ENCODE measurements at regions not wholly inside any gene's neighbourhood (a gene's known extent, or its start where the extent isn't known, plus 50 kb on each side); places are given as distances from the start of the nearest gene placed in this dataset.
"Not testable (repeated sequence)": the region's sequence is repeated elsewhere in the genome, so short reads cannot be mapped to it uniquely, and the experiment has no call there.

- Mint-ChIP-seq H3K27me3 (no peaks in the 10 kb centered on the region), H3K4me3 (no peak overlapping the region), H3K4me1 (no peaks in the 10 kb centered on the region), H3K9me3 (no peaks in the 10 kb centered on the region), H3K27ac (no peak overlapping the region)
- no peak for DNase-seq
- no peak for ATAC-seq
Measured at GRCh38 chr1:220942278-220942677, 63.0 kb downstream of the HLX start.

GRCh38 chr1:220942914-220943313, 63.7 kb downstream of the HLX start:
- H3K27me3 Mint-ChIP-seq, H3K4me1 Mint-ChIP-seq, ATAC-seq, H3K4me3 Mint-ChIP-seq, DNase-seq, H3K9me3 Mint-ChIP-seq, H3K27ac Mint-ChIP-seq: not testable (repeated sequence)

- H3K27me3 Mint-ChIP-seq, result no peaks in the 10 kb centered on the region
- H3K9me3 Mint-ChIP-seq, result no peaks in the 10 kb centered on the region
- H3K4me3 Mint-ChIP-seq, result no peak overlapping the region
- no peak for DNase-seq
- ATAC-seq, result no peak
- H3K4me1 Mint-ChIP-seq, result no peaks in the 10 kb centered on the region
- no peak overlapping the region for H3K27ac Mint-ChIP-seq
Measured at GRCh38 chr1:220943319-220943996, 64.2 kb downstream of the HLX start.

GRCh38 chr1:220950576-220950975, 71.3 kb downstream of the HLX start:
- no peaks in the 10 kb centered on the region for H3K27me3 Mint-ChIP-seq
- peaks cover 0 to 5% of the 10 kb centered on the region in 2 donors for H3K9me3 Mint-ChIP-seq
- DNase-seq, result no peak
- ATAC-seq, result no peak
- no peaks in the 10 kb centered on the region for H3K4me1 Mint-ChIP-seq
- no peak overlapping the region for H3K27ac Mint-ChIP-seq
- no peak overlapping the region for H3K4me3 Mint-ChIP-seq

- no peaks in the 10 kb centered on the region for H3K4me1 Mint-ChIP-seq
- H3K27me3 Mint-ChIP-seq, result no peaks in the 10 kb centered on the region
- H3K9me3 Mint-ChIP-seq, result peaks cover 0 to 5% of the 10 kb centered on the region in 2 donors
- DNase-seq, result no peak
- no peak for ATAC-seq
- H3K27ac Mint-ChIP-seq, result no peak overlapping the region
- H3K4me3 Mint-ChIP-seq, result no peak overlapping the region
Measured at GRCh38 chr1:220952961-220953643, 73.9 kb downstream of the HLX start.

GRCh38 chr1:220954321-220955075, 75.3 kb downstream of the HLX start:
- DNase-seq, result no peak
- H3K27me3 Mint-ChIP-seq, result no peaks in the 10 kb centered on the region
- no peak overlapping the region for H3K27ac Mint-ChIP-seq
- H3K9me3 Mint-ChIP-seq, result peaks cover 0 to 5% of the 10 kb centered on the region in 2 donors
- no peak overlapping the region for H3K4me3 Mint-ChIP-seq
- no peaks in the 10 kb centered on the region for H3K4me1 Mint-ChIP-seq
- ATAC-seq, result no peak

- ATAC-seq, result no peak
- DNase-seq, result no peak
- H3K4me1 Mint-ChIP-seq, result no peaks in the 10 kb centered on the region
- H3K9me3 Mint-ChIP-seq, result no peaks in the 10 kb centered on the region
- no peak overlapping the region for H3K4me3 Mint-ChIP-seq
- no peak overlapping the region for H3K27ac Mint-ChIP-seq
- H3K27me3 Mint-ChIP-seq, result peaks cover 4% of the 10 kb centered on the region
Measured at GRCh38 chr1:220955116-220955515, 75.9 kb downstream of the HLX start.

GRCh38 chr1:220956501-220957232, 77.4 kb downstream of the HLX start:
- Mint-ChIP-seq H3K4me3 (no peak overlapping the region), H3K27me3 (peaks cover 6% of the 10 kb centered on the region), H3K9me3 (no peaks in the 10 kb centered on the region), H3K4me1 (no peaks in the 10 kb centered on the region), H3K27ac (no peak overlapping the region)
- ATAC-seq (no peak), DNase-seq (no peak)

- no peaks in the 10 kb centered on the region for H3K4me1 Mint-ChIP-seq
- peaks cover 6% of the 10 kb centered on the region for H3K27me3 Mint-ChIP-seq
- H3K4me3 Mint-ChIP-seq, result no peak overlapping the region
- no peak overlapping the region for H3K27ac Mint-ChIP-seq
- ATAC-seq, result no peak
- H3K9me3 Mint-ChIP-seq, result no peaks in the 10 kb centered on the region
- no peak for DNase-seq
Measured at GRCh38 chr1:220957233-220957605, 78.0 kb downstream of the HLX start.

- Mint-ChIP-seq H3K4me1 (no peaks in the 10 kb centered on the region), H3K27ac (no peak overlapping the region), H3K9me3 (no peaks in the 10 kb centered on the region), H3K4me3 (no peak overlapping the region), H3K27me3 (peaks cover 6% of the 10 kb centered on the region)
- ATAC-seq (no peak), DNase-seq (no peak)
Measured at GRCh38 chr1:220958234-220958633, 79.0 kb downstream of the HLX start.

GRCh38 chr1:220962031-220962751, 82.9 kb downstream of the HLX start:
- peaks cover 0 to 8% of the 10 kb centered on the region in 2 donors for H3K9me3 Mint-ChIP-seq
- DNase-seq (no peak), ATAC-seq (no peak)
- H3K27me3 Mint-ChIP-seq, result peaks cover 6% of the 10 kb centered on the region
- no peak overlapping the region for H3K27ac Mint-ChIP-seq
- no peaks in the 10 kb centered on the region for H3K4me1 Mint-ChIP-seq
- no peak overlapping the region for H3K4me3 Mint-ChIP-seq

GRCh38 chr1:220966041-220966440, 86.8 kb downstream of the HLX start:
- H3K4me1 Mint-ChIP-seq, result no peaks in the 10 kb centered on the region
- no peaks in the 10 kb centered on the region for H3K27me3 Mint-ChIP-seq
- ATAC-seq (no peak), DNase-seq (no peak)
- H3K9me3 Mint-ChIP-seq, result peaks cover 0 to 8% of the 10 kb centered on the region in 2 donors
- no peak overlapping the region for H3K4me3 Mint-ChIP-seq
- H3K27ac Mint-ChIP-seq, result no peak overlapping the region

- H3K27ac Mint-ChIP-seq, result no peak overlapping the region
- no peak overlapping the region for H3K4me3 Mint-ChIP-seq
- ATAC-seq, result no peak
- no peaks in the 10 kb centered on the region for H3K27me3 Mint-ChIP-seq
- peaks cover 0 to 8% of the 10 kb centered on the region in 2 donors for H3K9me3 Mint-ChIP-seq
- DNase-seq, result no peak
- no peaks in the 10 kb centered on the region for H3K4me1 Mint-ChIP-seq
Measured at GRCh38 chr1:220966473-220966872, 87.2 kb downstream of the HLX start.

GRCh38 chr1:220966881-220967611, 87.8 kb downstream of the HLX start:
- H3K9me3 Mint-ChIP-seq, result peaks cover 0 to 8% of the 10 kb centered on the region in 2 donors
- H3K27ac Mint-ChIP-seq, result no peak overlapping the region
- no peak overlapping the region for H3K4me3 Mint-ChIP-seq
- no peak for ATAC-seq
- no peak for DNase-seq
- no peaks in the 10 kb centered on the region for H3K4me1 Mint-ChIP-seq
- H3K27me3 Mint-ChIP-seq, result no peaks in the 10 kb centered on the region

Data from stimulated activated naive CD8-positive, alpha-beta T cell treated with anti-CD3 and anti-CD28 coated beads, Interleukin-15, amount 100 ng/mL, for 72 hours (primary cell).